ENCODE measurements at regions not wholly inside any gene's neighbourhood (a gene's known extent, or its start where the extent isn't known, plus 50 kb on each side); places are given as distances from the start of the nearest gene placed in this dataset.

DNA sequence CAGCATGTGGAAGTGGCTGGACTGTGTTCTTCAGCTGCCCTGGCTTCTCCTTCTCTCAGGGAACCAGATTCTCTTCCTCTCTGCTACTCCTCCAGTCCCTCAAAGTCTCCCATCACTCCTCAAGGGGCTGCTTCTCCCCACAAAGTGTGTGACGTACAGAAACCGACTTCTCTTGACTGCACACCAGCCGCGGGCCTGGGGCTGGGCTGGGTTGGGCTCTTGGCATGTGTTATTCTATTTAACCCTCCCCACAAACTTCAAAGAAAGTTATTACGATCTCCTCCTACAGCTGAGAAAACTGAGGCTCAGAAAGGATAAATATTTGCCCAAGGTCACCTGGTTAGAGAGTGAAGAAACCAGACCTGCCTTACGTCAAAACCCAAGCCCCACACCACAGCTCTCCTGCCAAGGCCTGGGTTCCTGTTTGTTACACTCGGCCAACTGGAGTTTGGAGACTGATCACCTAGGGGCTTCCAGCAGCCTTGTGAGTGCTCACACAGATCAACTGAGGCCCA, 269.0 kb downstream of the TFCP2L1 start:
- Histone ChIP-seq H3K36me3 (no peaks in the 10 kb centered on the region), H3K27ac (replicated peaks) (no peak overlapping the region), H3K4me1 (peaks cover 6% of the 10 kb centered on the region), H3K27me3 (ENCODE audit: low read depth) (peaks cover 22% of the 10 kb centered on the region), H3K9me3 (replicated peaks) (peaks cover 21% of the 10 kb centered on the region), H3K4me3 (no peak overlapping the region)
- intact Hi-C loops (cut with micrococcal nuclease), result no loop called here
- no peak for TF ChIP-seq CTCF (IDR thresholded peaks at IDR 0.05; ENCODE audit: borderline replicate concordance)
- DNase-seq, result no peak

GRCh38 chr2:121017396-121017795, 267.6 kb downstream of the TFCP2L1 start:
- intact Hi-C loops (cut with micrococcal nuclease), result no loop called here
- H3K27me3 ChIP-seq (ENCODE audit: low read depth), result peaks cover 22% of the 10 kb centered on the region
- no peak for TF ChIP-seq CTCF (IDR thresholded peaks at IDR 0.05; ENCODE audit: borderline replicate concordance)
- no peak for DNase-seq
- H3K4me1 ChIP-seq, result peaks cover 6% of the 10 kb centered on the region
- no peak overlapping the region for H3K4me3 ChIP-seq
- H3K27ac ChIP-seq (replicated peaks), result no peak overlapping the region
- peaks cover 11% of the 10 kb centered on the region for H3K9me3 ChIP-seq (replicated peaks)
- H3K36me3 ChIP-seq, result no peaks in the 10 kb centered on the region

GRCh38 chr2:121018136-121019061, 266.6 kb downstream of the TFCP2L1 start:
- DNase-seq, result peak; percentile 25

DNA sequence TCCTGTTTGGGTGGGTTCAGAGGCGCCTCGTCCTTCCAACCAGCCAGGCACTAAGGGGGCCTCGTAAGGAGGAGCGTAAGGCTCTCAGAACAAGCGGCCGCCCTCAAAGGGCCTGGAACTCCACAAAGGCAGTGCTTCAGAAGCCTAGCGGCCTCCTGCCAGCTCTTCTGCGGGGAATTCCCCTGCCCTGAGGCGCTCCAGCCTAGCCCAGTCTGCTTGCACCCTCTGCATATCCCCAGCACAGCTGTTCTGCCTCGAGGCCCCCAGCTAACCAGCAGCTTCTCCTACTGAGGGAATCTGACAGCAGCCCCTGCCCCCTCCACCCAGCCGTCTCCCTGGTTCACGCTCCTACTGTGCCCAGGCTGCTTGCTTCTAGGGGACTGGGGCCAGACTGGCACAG, 265.9 kb downstream of the TFCP2L1 start:
- Histone ChIP-seq H3K27ac (replicated peaks) (no peak overlapping the region), H3K4me1 (peaks cover 6% of the 10 kb centered on the region), H3K9me3 (replicated peaks) (peaks cover 8% of the 10 kb centered on the region), H3K27me3 (ENCODE audit: low read depth) (peaks cover 22% of the 10 kb centered on the region), H3K4me3 (peak overlapping the region; percentile 38), H3K36me3 (no peaks in the 10 kb centered on the region)
- intact Hi-C loops (cut with micrococcal nuclease), result no loop called here
- DNase-seq, result no peak
- no peak for TF ChIP-seq CTCF (IDR thresholded peaks at IDR 0.05; ENCODE audit: borderline replicate concordance)

More at GRCh38 chr2:121018136-121019061, 266.6 kb downstream of the TFCP2L1 start:
- TF ChIP-seq CTCF (IDR thresholded peaks at IDR 0.05; ENCODE audit: borderline replicate concordance), result no peak
- H3K4me3 ChIP-seq, result peak overlapping the region; percentile 38
- intact Hi-C loops (cut with micrococcal nuclease), result no loop called here
- H3K27ac ChIP-seq (replicated peaks), result no peak overlapping the region
- peaks cover 22% of the 10 kb centered on the region for H3K27me3 ChIP-seq (ENCODE audit: low read depth)
- H3K4me1 ChIP-seq, result peaks cover 6% of the 10 kb centered on the region
- H3K36me3 ChIP-seq, result no peaks in the 10 kb centered on the region
- H3K9me3 ChIP-seq (replicated peaks), result peaks cover 9% of the 10 kb centered on the region

- no peak overlapping the region for H3K27ac ChIP-seq (replicated peaks)
- intact Hi-C loops (cut with micrococcal nuclease), result no loop called here
- peaks cover 22% of the 10 kb centered on the region for H3K27me3 ChIP-seq (ENCODE audit: low read depth)
- peaks cover 6% of the 10 kb centered on the region for H3K4me1 ChIP-seq
- no peak for TF ChIP-seq CTCF (IDR thresholded peaks at IDR 0.05; ENCODE audit: borderline replicate concordance)
- no peaks in the 10 kb centered on the region for H3K36me3 ChIP-seq
- no peak overlapping the region for H3K4me3 ChIP-seq
- DNase-seq, result no peak
- H3K9me3 ChIP-seq (replicated peaks), result peaks cover 7% of the 10 kb centered on the region
Measured at GRCh38 chr2:121019756-121020155, 265.2 kb downstream of the TFCP2L1 start.

Measured in left ventricle myocardium inferior (tissue), 1 donor.